Esophagus squamous epithelium (tissue), 5 donors: ENCODE measurements at regions not wholly inside any gene's neighbourhood (a gene's known extent, or its start where the extent isn't known, plus 50 kb on each side); places are given as distances from the start of the nearest gene placed in this dataset.

ENCODE experiments used
- DNase-seq: peaks from one replicate; lab custom pipeline; 2025; lab: John Stamatoyannopoulos, UW
- H3K27ac ChIP-seq, 4 donors: fragments of 200-600 bp; sonication (generic); one replicate each; pipeline ENCODE4 v1.5.1; 2016 to 2019; ENCODE audit warnings: mild to moderate bottlenecking in 1 of 4
- H3K27me3 ChIP-seq, 4 donors: fragments of 200-600 bp; sonication (generic); 1 replicate in 3 of 4; 2 replicates in 1 of 4; pipeline versions ENCODE4 v1.5.1 to v1.6.0; 2017 to 2021; ENCODE audit warnings: antibody characterized with exemption in 1 of 4
- H3K36me3 ChIP-seq, 3 donors: fragments of 200-600 bp; sonication (generic); one replicate each; pipeline ENCODE4 v1.5.1; 2016 to 2019
- H3K4me1 ChIP-seq, 3 donors: fragments of 200-600 bp; sonication (generic); one replicate each; pipeline ENCODE4 v1.5.1; 2017 to 2019
- H3K4me3 ChIP-seq, 4 donors: fragments of 200-600 bp; sonication (generic); 1 replicate in 3 of 4; 2 replicates in 1 of 4; pipeline ENCODE4 v1.5.1; 2016 to 2019; ENCODE audit warnings: mild to moderate bottlenecking in 2 of 4, moderate library complexity in 1 of 4
- H3K9me3 ChIP-seq, 3 donors: fragments of 200-600 bp; sonication (generic); one replicate each; pipeline ENCODE4 v1.5.1; 2016 to 2019
- CTCF ChIP-seq, 6 experiments: fragments of 450-650 bp in 4 of 6; fragments of 200-600 bp in 2 of 6; sonication (generic) in 2 of 6; IDR thresholded peaks; one replicate each; pipeline ENCODE4 v1.5.1; 2016 to 2019; ENCODE audit warnings: antibody characterized with exemption in 6 of 6, mild to moderate bottlenecking in 4 of 6, moderate library complexity in 4 of 6
- POLR2A ChIP-seq, 4 donors: fragments of 450-650 bp; IDR thresholded peaks; one replicate each; pipeline ENCODE4 v1.6.1; 2017; ENCODE audit warnings: antibody characterized with exemption in 4 of 4, mild to moderate bottlenecking in 4 of 4, moderate library complexity in 3 of 4
- WGBS, 2 donors: methylation state at CpG; one replicate each; pipeline ENCODE4 v1.1.5; 2018; 5-methylcytosine and 5-hydroxymethylcytosine counted together
- intact Hi-C: fragments of 100-400 bp; cut with DNase I; formaldehyde crosslinking; loops from one replicate; pipeline ENCODE4 v1.15.0; 2022
- donor health status: DM: yes; HTN: yes; CAD: no.

DNA sequence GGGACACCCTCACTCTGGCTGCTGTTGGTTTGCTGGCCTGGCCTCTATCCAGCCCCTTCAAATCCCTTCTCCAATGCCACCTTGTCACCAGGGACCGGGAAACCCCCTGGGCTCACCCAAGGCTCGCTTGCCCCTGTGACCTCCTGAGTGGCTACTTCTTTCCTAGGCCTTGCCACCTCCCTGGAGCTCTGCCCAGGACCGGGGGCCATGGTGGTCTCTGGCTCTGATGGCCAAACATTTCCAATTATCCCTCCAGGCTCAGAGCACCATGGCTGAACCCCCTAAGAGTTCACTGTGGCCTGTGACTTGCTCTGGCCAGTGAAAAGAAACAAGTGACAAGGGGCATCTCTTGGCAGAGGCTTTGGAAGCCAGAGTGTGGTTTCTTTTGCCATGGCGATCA, 237.6 kb downstream of the TFCP2L1 start:
- DNase-seq: no peak
- H3K27ac ChIP-seq: no peak overlapping the region
- H3K4me1 ChIP-seq: no peaks in the 10 kb centered on the region
- H3K36me3 ChIP-seq: no peaks in the 10 kb centered on the region
- TF ChIP-seq CTCF (IDR thresholded peaks at IDR 0.05): no peak
- no peak for TF ChIP-seq POLR2A (IDR thresholded peaks at IDR 0.05)
- peaks cover 0 to 8% (median 0%) of the 10 kb centered on the region in 3 donors for H3K9me3 ChIP-seq
- intact Hi-C loops: no loop called here
- peaks cover 0 to 17% (median 0%) of the 10 kb centered on the region in 4 donors for H3K27me3 ChIP-seq
- no peak overlapping the region for H3K4me3 ChIP-seq
- 78 to 82% methylated on average over 3 to 4 of the region's 4 CpGs for WGBS, 2 donors

DNA sequence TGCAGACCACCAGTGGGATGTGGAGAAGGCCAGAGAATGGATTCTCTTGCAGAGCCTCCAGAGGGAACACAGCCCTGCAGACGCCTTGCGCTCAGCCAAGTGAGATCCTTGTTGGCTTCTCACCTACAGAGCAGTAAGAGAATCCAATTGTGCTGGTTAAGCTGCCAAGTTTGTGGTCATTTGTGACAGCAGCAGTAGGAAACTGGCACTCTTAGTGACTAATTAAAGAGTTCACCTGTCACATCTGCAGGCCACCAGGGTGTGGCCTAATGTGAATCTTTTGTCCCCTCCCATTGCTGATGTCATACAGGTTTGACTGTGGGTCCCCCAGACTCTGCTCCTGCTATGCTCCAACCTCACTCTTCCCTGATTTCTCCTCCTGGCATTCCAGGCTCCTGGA, 235.9 kb downstream of the TFCP2L1 start:
- Histone ChIP-seq H3K4me1 (no peaks in the 10 kb centered on the region), H3K27me3 (peaks cover 0 to 17% (median 0%) of the 10 kb centered on the region in 4 donors), H3K36me3 (no peaks in the 10 kb centered on the region), H3K9me3 (peaks cover 0 to 8% (median 0%) of the 10 kb centered on the region in 3 donors), H3K4me3 (no peak overlapping the region), H3K27ac (no peak overlapping the region)
- intact Hi-C loops: no loop called here
- no peak for TF ChIP-seq POLR2A (IDR thresholded peaks at IDR 0.05)
- TF ChIP-seq CTCF (IDR thresholded peaks at IDR 0.05): no peak
- no peak for DNase-seq
- WGBS, 2 donors: 88 to 93% methylated on average over 2 of the region's 2 CpGs

- Histone ChIP-seq H3K4me1 (no peaks in the 10 kb centered on the region), H3K4me3 (no peak overlapping the region), H3K27me3 (peaks cover 0 to 8% (median 0%) of the 10 kb centered on the region in 4 donors), H3K27ac (no peak overlapping the region), H3K36me3 (no peaks in the 10 kb centered on the region), H3K9me3 (peaks cover 0 to 8% (median 0%) of the 10 kb centered on the region in 3 donors)
- TF ChIP-seq POLR2A (IDR thresholded peaks at IDR 0.05): no peak
- no peak for TF ChIP-seq CTCF (IDR thresholded peaks at IDR 0.05)
- 54 to 63% methylated on average over 9 to 11 of the region's 11 CpGs for WGBS, 2 donors
- intact Hi-C loops: no loop called here
- no peak for DNase-seq
Measured at GRCh38 chr2:121049950-121050585, 234.9 kb downstream of the TFCP2L1 start.

GRCh38 chr2:121051311-121051710, 233.7 kb downstream of the TFCP2L1 start:
- Histone ChIP-seq H3K27ac (no peak overlapping the region), H3K4me1 (no peaks in the 10 kb centered on the region), H3K4me3 (no peak overlapping the region), H3K9me3 (peaks cover 0 to 8% (median 0%) of the 10 kb centered on the region in 3 donors), H3K27me3 (peaks cover 0 to 2% (median 0%) of the 10 kb centered on the region in 4 donors), H3K36me3 (no peaks in the 10 kb centered on the region)
- TF ChIP-seq CTCF (IDR thresholded peaks at IDR 0.05) (no peak), POLR2A (IDR thresholded peaks at IDR 0.05) (no peak)
- DNase-seq: no peak
- intact Hi-C loops: no loop called here
- 87 to 88% methylated on average over 5 of the region's 6 CpGs for WGBS, 2 donors

DNA sequence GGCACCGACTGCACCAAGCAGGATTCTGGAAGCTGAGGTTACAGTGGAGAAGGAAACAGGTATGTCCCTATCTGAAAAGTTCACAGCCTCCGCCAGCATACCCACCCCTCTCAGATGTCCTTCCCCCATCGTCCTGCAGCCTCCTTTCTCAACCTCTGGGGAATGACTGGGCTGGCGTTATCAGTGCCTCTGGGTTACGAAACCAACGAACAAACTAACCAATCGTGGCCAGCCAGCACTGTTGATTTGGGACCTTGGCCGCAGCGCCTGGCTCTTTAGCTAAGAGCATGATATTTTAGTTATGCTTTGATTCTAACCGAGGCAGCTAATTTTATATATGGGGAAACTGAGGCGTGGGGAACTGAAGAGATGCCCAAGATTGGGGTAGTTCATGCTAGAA, 233.0 kb downstream of the TFCP2L1 start:
- intact Hi-C loops: no loop called here
- Histone ChIP-seq H3K27me3 (peaks cover 0 to 9% (median 0%) of the 10 kb centered on the region in 4 donors), H3K4me1 (no peaks in the 10 kb centered on the region), H3K27ac (no peak overlapping the region), H3K9me3 (peaks cover 0 to 8% (median 0%) of the 10 kb centered on the region in 3 donors), H3K4me3 (no peak overlapping the region), H3K36me3 (no peaks in the 10 kb centered on the region)
- TF ChIP-seq POLR2A (IDR thresholded peaks at IDR 0.05) (no peak), CTCF (IDR thresholded peaks at IDR 0.05) (no peak)
- DNase-seq: no peak
- 70 to 78% methylated on average over 10 to 11 of the region's 11 CpGs for WGBS, 2 donors
